Fibroblast of mammary gland (primary cell): ENCODE measurements at regions not wholly inside any gene's neighbourhood (a gene's known extent, or its start where the extent isn't known, plus 50 kb on each side); places are given as distances from the start of the nearest gene placed in this dataset.

Source experiments
- DNase-seq: peaks from one replicate; pipeline ENCODE4 v3.0.0-alpha.2; 2010; ENCODE audit warnings: low read depth
- H3K4me3 ChIP-seq: 2 replicates; pipeline ENCODE4 v1.5.1; 2011; ENCODE audit warnings: low read depth, mild to moderate bottlenecking, low read length, moderate library complexity; ENCODE audit not compliant: control insufficient read depth
- TF ChIP-seq, protein P1 (sequence below): conservative IDR thresholded peaks from 2 replicates; pipeline ENCODE4 v1.5.1; 2011; ENCODE audit warnings: low read depth, low read length, inconsistent platforms; ENCODE audit not compliant: control insufficient read depth, insufficient read depth

DNA sequence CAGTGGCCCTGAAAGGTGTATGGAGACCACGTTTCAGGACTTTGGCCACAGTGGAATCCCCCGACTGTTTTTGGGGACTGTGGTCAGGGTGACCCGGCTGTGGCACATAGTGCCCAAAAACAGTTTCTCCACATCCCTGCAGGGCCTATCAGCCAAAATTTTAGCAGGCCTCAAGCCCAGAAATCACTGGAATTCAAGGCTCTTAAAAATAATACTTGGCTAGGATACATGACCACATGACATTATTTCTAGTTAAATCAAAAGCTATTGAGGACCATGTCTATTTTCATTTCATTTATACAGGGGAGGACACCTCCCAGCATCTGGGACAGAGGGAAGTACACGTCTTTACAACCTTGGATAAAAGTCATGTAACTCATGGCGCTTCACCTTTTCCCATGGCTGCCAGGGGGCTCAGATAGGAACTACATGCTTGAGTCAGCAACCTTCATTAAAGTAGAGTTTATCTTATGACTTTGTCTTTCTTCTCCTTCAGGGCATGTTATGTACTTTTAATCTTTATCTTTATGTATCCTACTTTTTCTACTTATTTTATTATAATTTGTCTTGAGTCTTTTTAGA, 70.8 kb upstream of the CD93 start:
- TF ChIP-seq, protein P1, sequence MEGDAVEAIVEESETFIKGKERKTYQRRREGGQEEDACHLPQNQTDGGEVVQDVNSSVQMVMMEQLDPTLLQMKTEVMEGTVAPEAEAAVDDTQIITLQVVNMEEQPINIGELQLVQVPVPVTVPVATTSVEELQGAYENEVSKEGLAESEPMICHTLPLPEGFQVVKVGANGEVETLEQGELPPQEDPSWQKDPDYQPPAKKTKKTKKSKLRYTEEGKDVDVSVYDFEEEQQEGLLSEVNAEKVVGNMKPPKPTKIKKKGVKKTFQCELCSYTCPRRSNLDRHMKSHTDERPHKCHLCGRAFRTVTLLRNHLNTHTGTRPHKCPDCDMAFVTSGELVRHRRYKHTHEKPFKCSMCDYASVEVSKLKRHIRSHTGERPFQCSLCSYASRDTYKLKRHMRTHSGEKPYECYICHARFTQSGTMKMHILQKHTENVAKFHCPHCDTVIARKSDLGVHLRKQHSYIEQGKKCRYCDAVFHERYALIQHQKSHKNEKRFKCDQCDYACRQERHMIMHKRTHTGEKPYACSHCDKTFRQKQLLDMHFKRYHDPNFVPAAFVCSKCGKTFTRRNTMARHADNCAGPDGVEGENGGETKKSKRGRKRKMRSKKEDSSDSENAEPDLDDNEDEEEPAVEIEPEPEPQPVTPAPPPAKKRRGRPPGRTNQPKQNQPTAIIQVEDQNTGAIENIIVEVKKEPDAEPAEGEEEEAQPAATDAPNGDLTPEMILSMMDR, result no peak
- no peak overlapping the region for H3K4me3 ChIP-seq
- no peak for DNase-seq

DNA sequence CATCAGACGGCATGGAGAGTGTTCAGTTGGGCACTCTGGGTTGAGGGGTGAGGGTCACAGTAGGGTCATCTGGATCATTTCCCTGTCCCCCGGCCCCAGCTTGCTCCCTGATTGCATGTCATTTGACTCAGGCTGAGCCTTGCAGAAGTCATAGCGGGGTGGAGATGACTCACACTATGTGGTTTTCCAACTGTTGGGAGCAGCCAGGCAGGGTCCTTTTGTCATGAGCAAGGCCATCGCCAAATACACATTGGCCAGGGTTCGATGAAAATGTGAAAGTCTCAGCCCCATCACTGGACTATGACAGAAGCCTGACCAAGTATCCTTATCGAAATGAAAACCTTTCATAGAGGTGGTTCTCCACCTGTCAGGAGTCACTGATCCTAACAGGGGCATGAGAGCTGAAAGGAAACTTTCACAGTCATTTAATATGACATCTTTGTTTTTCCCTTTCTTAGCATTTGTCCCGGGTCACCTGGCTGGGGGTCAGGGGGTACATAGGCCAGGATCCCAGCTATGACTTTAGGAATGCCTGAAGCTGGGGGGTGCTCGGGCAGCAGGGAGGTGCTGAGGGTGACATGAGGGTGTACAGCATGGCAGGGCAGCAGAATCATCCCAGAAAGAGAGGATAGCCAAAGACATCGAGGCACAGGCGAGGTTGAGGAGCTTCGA, 70.2 kb upstream of the CD93 start:
- peak; percentile 85 for DNase-seq
- TF ChIP-seq, protein P1, result no peak
- H3K4me3 ChIP-seq, result no peak overlapping the region

DNA sequence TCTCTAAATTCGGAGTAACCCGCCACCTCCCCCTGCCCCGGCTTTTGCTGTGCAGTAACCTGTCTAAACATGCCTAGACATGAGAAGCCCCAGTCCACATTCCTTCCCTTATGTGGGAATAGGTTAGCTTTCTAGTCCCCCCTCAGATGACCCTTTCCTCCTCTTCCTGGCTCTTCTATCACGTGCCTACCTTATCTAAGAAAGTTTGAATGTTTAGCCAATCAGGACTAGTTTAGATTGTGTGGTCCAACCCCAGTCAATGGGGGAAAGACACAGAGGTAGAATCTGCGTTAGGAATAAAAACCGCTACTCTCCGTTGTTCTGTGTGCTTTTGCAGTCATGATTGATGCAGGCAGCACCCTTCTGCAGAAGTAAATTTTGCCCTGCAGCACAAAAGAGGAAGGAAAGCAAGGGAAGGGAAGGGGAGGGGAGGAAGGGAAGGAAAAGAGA, 69.0 kb upstream of the CD93 start:
- TF ChIP-seq, protein P1, result no peak
- DNase-seq, result no peak
- no peak overlapping the region for H3K4me3 ChIP-seq

DNA sequence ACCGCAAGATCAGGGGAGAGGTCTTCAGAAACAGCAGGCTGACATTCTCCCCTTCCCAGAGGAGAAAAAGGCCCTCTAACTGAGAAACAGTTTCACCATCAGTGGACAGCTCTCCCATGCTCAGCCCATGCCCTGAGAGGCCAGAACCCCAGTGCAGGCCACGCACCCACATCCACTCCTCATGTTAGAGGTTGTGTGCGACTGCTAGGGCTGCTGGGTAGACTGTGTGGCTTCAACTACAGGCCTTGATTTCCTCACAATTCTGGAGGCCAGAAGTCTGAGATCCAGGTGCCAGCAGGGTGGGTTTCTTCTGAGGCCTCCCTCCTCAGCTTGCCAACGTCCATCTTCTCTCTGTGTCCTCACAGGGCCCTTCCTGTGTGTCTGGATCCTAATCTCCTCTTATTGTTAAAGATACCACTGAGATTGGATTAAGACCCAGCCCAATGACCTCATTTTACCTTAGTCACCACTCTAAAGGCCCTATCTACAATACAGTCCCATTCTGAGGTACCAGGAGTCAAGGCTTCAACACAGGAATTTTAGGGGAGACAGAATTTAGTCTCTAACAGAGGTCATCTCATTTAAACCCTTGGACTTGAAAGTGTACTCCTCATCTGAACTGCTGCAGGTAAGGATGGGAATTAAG, 67.7 kb upstream of the CD93 start:
- TF ChIP-seq, protein P1, result no peak
- DNase-seq, result no peak

DNA sequence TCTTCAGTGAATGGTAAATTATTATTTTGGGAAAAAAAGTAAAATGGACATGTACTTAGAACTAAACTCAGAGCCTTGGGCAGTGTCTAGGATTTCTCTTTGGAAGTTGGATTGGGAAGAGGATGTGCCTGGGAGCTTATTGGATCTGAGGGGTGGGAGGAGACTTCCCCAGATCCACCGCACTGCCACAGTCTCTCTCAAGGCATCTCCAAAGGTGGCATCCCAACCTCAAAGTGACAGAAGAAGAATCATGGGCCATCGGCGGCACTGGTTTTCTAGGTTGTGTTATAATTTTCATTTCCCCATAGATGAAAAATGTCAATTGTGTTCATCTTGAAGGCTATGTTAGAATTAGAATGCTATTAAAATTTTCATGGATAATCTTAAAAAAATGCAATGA, 66.8 kb upstream of the CD93 start:
- H3K4me3 ChIP-seq, result no peak overlapping the region
- DNase-seq, result no peak
- TF ChIP-seq, protein P1, result no peak

More for the DNA sequence above, 67.7 kb upstream of the CD93 start:
- H3K4me3 ChIP-seq, result no peak overlapping the region

DNA sequence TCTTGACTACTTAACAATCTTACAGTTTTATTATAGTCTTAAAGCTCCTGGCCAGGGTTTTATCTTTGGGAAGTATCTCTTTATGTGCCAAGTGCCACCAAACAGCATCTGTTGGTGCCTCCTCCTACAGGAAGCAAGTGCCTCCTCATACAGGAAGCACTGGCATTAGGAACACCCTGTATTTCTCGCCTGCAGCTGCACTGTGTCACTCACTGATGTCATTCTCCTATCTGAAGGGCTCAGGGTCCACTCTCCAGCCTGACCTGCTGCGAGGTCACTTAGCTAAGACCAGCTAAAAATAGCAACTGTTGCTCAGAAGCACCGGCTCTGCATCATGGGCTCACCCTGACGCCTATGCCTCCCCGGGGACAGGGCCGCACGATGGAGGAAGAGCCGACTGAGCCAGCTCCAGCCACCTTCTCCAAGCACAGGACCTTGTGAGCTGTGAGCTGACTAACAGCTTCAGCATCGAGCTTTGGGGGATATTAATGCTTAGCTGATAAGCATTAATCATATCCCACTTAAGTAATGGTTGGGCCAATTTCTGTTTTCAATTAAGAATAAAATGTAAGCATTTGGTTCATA, 66.3 kb upstream of the CD93 start:
- no peak overlapping the region for H3K4me3 ChIP-seq
- DNase-seq, result peak; percentile 96
- TF ChIP-seq, protein P1, result no peak
